Cardiac muscle cell (in vitro differentiated cells and primary cell): ENCODE measurements at regions not wholly inside any gene's neighbourhood (a gene's known extent, or its start where the extent isn't known, plus 50 kb on each side); places are given as distances from the start of the nearest gene placed in this dataset.

Experiments
- DNase-seq, 2 donors: peaks; one replicate each; pipeline versions ENCODE4 v3.0.0 to v3.0.0-alpha.2; 2010 to 2017; ENCODE audit warnings: low read depth in 1 of 2, low spot score in 1 of 2
- H3K27ac ChIP-seq: fragments of 200-600 bp; sonication (generic); 2 replicates; pipeline ENCODE4 v1.5.1; 2016
- H3K27me3 ChIP-seq: fragments of 200-600 bp; sonication (generic); 2 replicates; pipeline ENCODE4 v1.6.0; 2016; ENCODE audit warnings: control low read depth
- H3K36me3 ChIP-seq: fragments of 200-600 bp; sonication (generic); 2 replicates; pipeline ENCODE4 v1.5.1; 2016; ENCODE audit warnings: control low read depth
- H3K4me1 ChIP-seq: fragments of 200-600 bp; sonication (generic); 2 replicates; pipeline ENCODE4 v1.8.1; 2017; ENCODE audit warnings: low read depth, mild to moderate bottlenecking, mixed run types
- H3K4me3 ChIP-seq: fragments of 200-600 bp; sonication (generic); 2 replicates; pipeline ENCODE4 v1.5.1; 2016; ENCODE audit warnings: mild to moderate bottlenecking
- H3K9me3 ChIP-seq: fragments of 200-600 bp; sonication (generic); 2 replicates; pipeline ENCODE4 v1.5.1; 2017; ENCODE audit warnings: low read depth, mild to moderate bottlenecking, control low read depth
- TF ChIP-seq, protein P1 (sequence below): IDR thresholded peaks from 2 replicates; pipeline ENCODE4 v1.5.1; 2012; ENCODE audit warnings: low read depth, mild to moderate bottlenecking, low read length

DNA sequence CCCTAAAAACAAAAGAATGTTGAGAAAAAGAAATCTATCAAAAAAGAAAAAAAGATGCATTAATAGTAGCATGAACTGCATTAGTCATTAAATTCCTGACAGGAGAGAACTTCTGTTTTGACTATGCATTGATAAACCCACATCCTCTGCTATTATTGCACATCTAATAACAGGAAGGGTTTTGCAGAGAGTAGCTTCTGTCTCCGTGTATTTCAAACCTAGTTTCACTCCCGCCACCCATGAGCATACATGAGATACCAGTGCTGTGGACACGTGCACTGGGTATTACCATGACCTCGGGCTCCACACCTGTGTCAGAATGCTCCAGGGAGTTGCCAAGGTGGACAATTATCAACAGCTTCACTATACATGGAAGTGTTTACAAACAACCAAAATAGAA, 449.1 kb upstream of the SOX5 start:
- DNase-seq: no peak
- H3K4me3 ChIP-seq: no peak overlapping the region
- no peaks in the 10 kb centered on the region for H3K27me3 ChIP-seq
- H3K36me3 ChIP-seq: no peaks in the 10 kb centered on the region
- TF ChIP-seq, protein P1, sequence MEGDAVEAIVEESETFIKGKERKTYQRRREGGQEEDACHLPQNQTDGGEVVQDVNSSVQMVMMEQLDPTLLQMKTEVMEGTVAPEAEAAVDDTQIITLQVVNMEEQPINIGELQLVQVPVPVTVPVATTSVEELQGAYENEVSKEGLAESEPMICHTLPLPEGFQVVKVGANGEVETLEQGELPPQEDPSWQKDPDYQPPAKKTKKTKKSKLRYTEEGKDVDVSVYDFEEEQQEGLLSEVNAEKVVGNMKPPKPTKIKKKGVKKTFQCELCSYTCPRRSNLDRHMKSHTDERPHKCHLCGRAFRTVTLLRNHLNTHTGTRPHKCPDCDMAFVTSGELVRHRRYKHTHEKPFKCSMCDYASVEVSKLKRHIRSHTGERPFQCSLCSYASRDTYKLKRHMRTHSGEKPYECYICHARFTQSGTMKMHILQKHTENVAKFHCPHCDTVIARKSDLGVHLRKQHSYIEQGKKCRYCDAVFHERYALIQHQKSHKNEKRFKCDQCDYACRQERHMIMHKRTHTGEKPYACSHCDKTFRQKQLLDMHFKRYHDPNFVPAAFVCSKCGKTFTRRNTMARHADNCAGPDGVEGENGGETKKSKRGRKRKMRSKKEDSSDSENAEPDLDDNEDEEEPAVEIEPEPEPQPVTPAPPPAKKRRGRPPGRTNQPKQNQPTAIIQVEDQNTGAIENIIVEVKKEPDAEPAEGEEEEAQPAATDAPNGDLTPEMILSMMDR: no peak
- no peaks in the 10 kb centered on the region for H3K9me3 ChIP-seq
- H3K27ac ChIP-seq: no peak overlapping the region
- H3K4me1 ChIP-seq: peaks cover 32% of the 10 kb centered on the region

DNA sequence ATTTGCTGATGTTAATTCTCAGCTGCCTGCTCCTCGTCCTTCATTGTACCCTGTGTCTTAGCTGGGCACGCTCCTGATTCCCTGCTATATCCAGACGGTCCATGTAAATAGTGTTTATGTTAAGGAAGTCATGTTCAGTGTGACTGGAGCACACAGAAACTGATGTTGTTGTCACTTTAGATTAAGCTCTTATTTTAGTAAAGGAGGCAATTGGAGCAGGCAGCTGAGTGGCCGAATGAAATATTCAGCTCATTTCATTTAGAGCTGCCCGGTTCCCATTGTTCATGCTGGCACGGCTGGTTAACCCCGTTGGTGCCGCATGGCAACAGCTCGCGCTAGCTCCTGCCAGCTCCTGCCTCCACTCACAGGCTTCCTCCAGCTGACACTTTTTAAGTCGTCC, 446.8 kb upstream of the SOX5 start:
- H3K27ac ChIP-seq: peak overlapping the region; percentile 31

DNA sequence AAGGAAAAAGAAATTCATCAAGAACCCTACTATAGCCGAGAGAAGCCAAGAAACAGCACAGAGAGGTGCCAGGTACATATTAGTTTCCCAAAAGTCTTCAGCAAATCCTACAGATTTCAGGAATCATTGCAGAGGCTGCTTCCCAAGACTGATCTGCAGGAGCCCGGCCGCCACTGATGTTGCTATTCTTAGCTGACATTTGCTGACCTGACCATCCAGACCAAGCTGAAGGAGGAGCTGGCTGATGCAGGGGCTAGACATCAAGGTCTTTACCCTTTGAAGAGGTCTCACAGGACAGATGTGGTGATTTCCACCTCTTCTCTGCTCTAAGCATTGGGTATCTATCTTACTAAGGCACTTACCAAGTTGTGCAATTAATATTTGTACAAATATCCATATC, 444.8 kb upstream of the SOX5 start:
- peak in 1 of 2 donors; percentile 67 for DNase-seq
- Histone ChIP-seq H3K27me3 (no peaks in the 10 kb centered on the region), H3K4me3 (no peak overlapping the region), H3K36me3 (no peaks in the 10 kb centered on the region), H3K27ac (peak overlapping the region; percentile 50), H3K4me1 (peaks cover 43% of the 10 kb centered on the region), H3K9me3 (no peaks in the 10 kb centered on the region)
- TF ChIP-seq, protein P1: no peak

More for the DNA sequence above, 446.8 kb upstream of the SOX5 start:
- H3K9me3 ChIP-seq: no peaks in the 10 kb centered on the region
- peaks cover 43% of the 10 kb centered on the region for H3K4me1 ChIP-seq
- no peaks in the 10 kb centered on the region for H3K27me3 ChIP-seq
- H3K36me3 ChIP-seq: no peaks in the 10 kb centered on the region
- DNase-seq: no peak
- TF ChIP-seq, protein P1: no peak
- H3K4me3 ChIP-seq: no peak overlapping the region

DNA sequence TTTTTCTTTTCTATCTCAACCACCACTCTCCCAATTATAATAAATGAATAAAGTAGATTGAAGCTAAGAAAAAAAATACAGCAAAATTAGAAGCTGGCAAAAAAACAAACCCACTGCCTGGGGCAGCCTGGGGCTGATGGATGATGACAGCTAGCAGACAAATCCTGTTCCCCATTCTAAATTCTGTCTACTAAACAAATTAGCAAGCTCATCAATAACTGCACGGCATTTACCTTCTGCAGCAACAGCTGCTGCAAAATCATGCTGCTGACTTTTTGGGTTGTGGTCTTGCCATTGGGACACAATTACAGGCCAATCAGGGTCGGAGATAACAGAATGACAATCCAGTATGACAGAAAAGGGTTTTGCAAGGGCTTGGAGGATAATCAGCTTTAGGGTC, 443.6 kb upstream of the SOX5 start:
- TF ChIP-seq, protein P1: no peak
- Histone ChIP-seq H3K27me3 (no peaks in the 10 kb centered on the region), H3K27ac (peak overlapping the region; percentile 50), H3K4me3 (no peak overlapping the region), H3K9me3 (no peaks in the 10 kb centered on the region), H3K4me1 (peaks cover 43% of the 10 kb centered on the region), H3K36me3 (no peaks in the 10 kb centered on the region)
- no peak for DNase-seq

DNA sequence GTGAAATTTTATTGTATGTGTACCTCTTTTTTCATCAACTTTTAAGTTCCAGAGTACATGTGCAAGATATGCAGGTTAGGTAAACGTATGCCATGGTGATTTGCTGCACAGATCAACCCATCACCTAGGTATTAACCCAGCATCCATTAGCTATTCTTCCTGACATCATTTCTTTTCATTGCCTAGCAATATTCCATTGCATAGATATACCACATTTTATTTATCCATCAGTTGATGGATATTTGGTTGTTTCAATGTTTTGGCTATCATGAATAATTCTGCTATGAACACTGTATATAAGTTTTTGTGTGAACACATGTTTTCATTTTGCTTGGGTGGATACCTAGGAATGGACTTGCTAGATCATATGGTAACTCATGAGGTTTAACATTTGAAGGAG, 439.9 kb upstream of the SOX5 start:
- H3K9me3 ChIP-seq: no peaks in the 10 kb centered on the region
- no peaks in the 10 kb centered on the region for H3K36me3 ChIP-seq
- no peak for DNase-seq
- H3K4me1 ChIP-seq: peaks cover 19% of the 10 kb centered on the region
- TF ChIP-seq, protein P1: no peak
- no peak overlapping the region for H3K4me3 ChIP-seq
- H3K27me3 ChIP-seq: no peaks in the 10 kb centered on the region
- no peak overlapping the region for H3K27ac ChIP-seq

DNA sequence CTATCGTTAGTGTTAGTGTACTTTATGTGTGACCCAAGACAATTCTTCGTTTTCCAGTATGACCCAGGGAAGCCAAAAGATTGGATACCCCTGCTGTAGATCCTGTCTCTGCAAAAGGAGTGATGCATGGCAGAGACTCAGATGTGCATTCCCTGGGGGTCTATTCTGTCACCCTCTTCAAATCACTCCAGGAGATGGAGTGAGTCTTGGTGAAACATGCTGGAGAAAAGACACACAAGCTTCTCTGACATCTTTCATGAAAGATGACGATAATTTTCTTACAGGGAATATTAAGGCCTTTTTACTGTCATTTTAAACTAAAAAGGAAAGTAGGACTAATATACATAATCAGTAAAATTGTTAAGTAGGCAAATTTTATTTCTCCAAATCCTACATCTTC, 437.9 kb upstream of the SOX5 start:
- TF ChIP-seq, protein P1: no peak
- H3K4me3 ChIP-seq: no peak overlapping the region
- no peaks in the 10 kb centered on the region for H3K27me3 ChIP-seq
- H3K36me3 ChIP-seq: no peaks in the 10 kb centered on the region
- DNase-seq: no peak
- H3K9me3 ChIP-seq: no peaks in the 10 kb centered on the region
- no peaks in the 10 kb centered on the region for H3K4me1 ChIP-seq
- H3K27ac ChIP-seq: no peak overlapping the region
